ENCODE measurements at regions not wholly inside any gene's neighbourhood (a gene's known extent, or its start where the extent isn't known, plus 50 kb on each side); places are given as distances from the start of the nearest gene placed in this dataset.
"Not testable (repeated sequence)": the region's sequence is repeated elsewhere in the genome, so short reads cannot be mapped to it uniquely, and the experiment has no call there.

GRCh38 chr10:35933940-35934641, 292.0 kb upstream of the FZD8 start:
- Histone ChIP-seq H3K27me3 (no peaks in the 10 kb centered on the region), H3K9me3 (no peaks in the 10 kb centered on the region), H3K36me3 (no peaks in the 10 kb centered on the region), H3K4me3 (no peak overlapping the region), H3K4me1 (peaks cover 0 to 8% (median 2%) of the 10 kb centered on the region in 4 donors), H3K27ac (no peak overlapping the region)
- TF ChIP-seq POLR2AphosphoS5 (IDR thresholded peaks at IDR 0.05) = no peak
- TF ChIP-seq, protein P1, sequence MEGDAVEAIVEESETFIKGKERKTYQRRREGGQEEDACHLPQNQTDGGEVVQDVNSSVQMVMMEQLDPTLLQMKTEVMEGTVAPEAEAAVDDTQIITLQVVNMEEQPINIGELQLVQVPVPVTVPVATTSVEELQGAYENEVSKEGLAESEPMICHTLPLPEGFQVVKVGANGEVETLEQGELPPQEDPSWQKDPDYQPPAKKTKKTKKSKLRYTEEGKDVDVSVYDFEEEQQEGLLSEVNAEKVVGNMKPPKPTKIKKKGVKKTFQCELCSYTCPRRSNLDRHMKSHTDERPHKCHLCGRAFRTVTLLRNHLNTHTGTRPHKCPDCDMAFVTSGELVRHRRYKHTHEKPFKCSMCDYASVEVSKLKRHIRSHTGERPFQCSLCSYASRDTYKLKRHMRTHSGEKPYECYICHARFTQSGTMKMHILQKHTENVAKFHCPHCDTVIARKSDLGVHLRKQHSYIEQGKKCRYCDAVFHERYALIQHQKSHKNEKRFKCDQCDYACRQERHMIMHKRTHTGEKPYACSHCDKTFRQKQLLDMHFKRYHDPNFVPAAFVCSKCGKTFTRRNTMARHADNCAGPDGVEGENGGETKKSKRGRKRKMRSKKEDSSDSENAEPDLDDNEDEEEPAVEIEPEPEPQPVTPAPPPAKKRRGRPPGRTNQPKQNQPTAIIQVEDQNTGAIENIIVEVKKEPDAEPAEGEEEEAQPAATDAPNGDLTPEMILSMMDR (IDR thresholded peaks at IDR 0.05) = no peak
- no peak for TF ChIP-seq EP300 (IDR thresholded peaks at IDR 0.05)
- TF ChIP-seq POLR2A (IDR thresholded peaks at IDR 0.05) = no peak
- 56 to 65% (median 64%) methylated on average over 5 of the region's 5 CpGs for WGBS, 5 donors
- no peak for DNase-seq
- intact Hi-C loops (cut with DNase I; ENCODE audit: low total_unique reads) = no loop called here

DNA sequence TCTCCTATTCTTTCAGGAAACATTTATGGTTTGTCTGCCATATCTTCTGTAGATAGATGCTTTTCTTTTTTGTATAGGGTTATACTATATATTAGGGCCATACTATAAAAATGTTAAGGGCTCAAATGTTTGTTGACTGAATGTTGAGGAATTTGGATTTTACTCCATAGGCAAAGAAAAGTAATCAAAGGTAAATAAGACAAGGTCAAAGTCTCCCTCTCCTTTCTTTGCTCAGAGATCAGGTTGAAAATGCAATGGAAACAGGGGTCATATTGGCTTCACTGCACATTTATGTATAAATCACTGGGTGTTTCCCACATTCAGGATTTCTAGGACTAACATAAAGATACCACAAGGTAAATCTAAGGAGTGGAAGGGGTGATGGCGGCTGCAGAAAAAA, 291.4 kb upstream of the FZD8 start:
- TF ChIP-seq, protein P1 (IDR thresholded peaks at IDR 0.05) = no peak
- no peak for TF ChIP-seq POLR2A (IDR thresholded peaks at IDR 0.05)
- no peak for TF ChIP-seq POLR2AphosphoS5 (IDR thresholded peaks at IDR 0.05)
- TF ChIP-seq EP300 (IDR thresholded peaks at IDR 0.05) = no peak
- Histone ChIP-seq H3K36me3 (no peaks in the 10 kb centered on the region), H3K27ac (no peak overlapping the region), H3K4me3 (no peak overlapping the region), H3K27me3 (no peaks in the 10 kb centered on the region), H3K9me3 (no peaks in the 10 kb centered on the region), H3K4me1 (peaks cover 0 to 8% (median 2%) of the 10 kb centered on the region in 4 donors)
- DNase-seq = peak in 1 of 2 donors; percentile 19
- intact Hi-C loops (cut with DNase I; ENCODE audit: low total_unique reads) = no loop called here
- WGBS, 5 donors = 40 to 76% (median 48%) methylated on average over 1 of the region's 1 CpG

GRCh38 chr10:35929962-35930361, 287.9 kb upstream of the FZD8 start:
- H3K4me1 ChIP-seq; H3K4me3 ChIP-seq; H3K9me3 ChIP-seq; H3K27ac ChIP-seq; intact Hi-C loops (cut with DNase I; ENCODE audit: low total_unique reads); H3K27me3 ChIP-seq; H3K36me3 ChIP-seq; DNase-seq: not testable (repeated sequence)
- WGBS, 5 donors = 91 to 98% (median 97%) methylated on average over 2 of the region's 2 CpGs

GRCh38 chr10:35928748-35929147, 286.7 kb upstream of the FZD8 start:
- Histone ChIP-seq H3K27ac (no peak overlapping the region), H3K4me1 (no peaks in the 10 kb centered on the region), H3K27me3 (no peaks in the 10 kb centered on the region), H3K36me3 (no peaks in the 10 kb centered on the region), H3K4me3 (no peak overlapping the region), H3K9me3 (no peaks in the 10 kb centered on the region)
- intact Hi-C loops (cut with DNase I; ENCODE audit: low total_unique reads) = no loop called here
- TF ChIP-seq, protein P1 (IDR thresholded peaks at IDR 0.05) = no peak
- TF ChIP-seq POLR2AphosphoS5 (IDR thresholded peaks at IDR 0.05) (no peak), EP300 (IDR thresholded peaks at IDR 0.05) (no peak), POLR2A (IDR thresholded peaks at IDR 0.05) (no peak)
- peak in 1 of 2 donors; percentile 11 for DNase-seq
- WGBS, 5 donors = 69 to 89% (median 86%) methylated on average over 6 of the region's 6 CpGs

GRCh38 chr10:35927990-35928488, 285.9 kb upstream of the FZD8 start:
- H3K27me3 ChIP-seq = no peaks in the 10 kb centered on the region
- H3K36me3 ChIP-seq = no peaks in the 10 kb centered on the region
- H3K4me3 ChIP-seq = no peak overlapping the region
- no peak for DNase-seq
- no peaks in the 10 kb centered on the region for H3K9me3 ChIP-seq
- intact Hi-C loops (cut with DNase I; ENCODE audit: low total_unique reads) = no loop called here
- H3K27ac ChIP-seq = no peak overlapping the region
- whole genome bisulfite sequencing, 5 donors = 90 to 96% (median 94%) methylated on average over 9 of the region's 9 CpGs
- TF ChIP-seq EP300 (IDR thresholded peaks at IDR 0.05) (no peak), POLR2A (IDR thresholded peaks at IDR 0.05) (no peak), POLR2AphosphoS5 (IDR thresholded peaks at IDR 0.05) (no peak)
- TF ChIP-seq, protein P1 (IDR thresholded peaks at IDR 0.05) = no peak
- no peaks in the 10 kb centered on the region for H3K4me1 ChIP-seq
